OCI-M2 (cell line): ENCODE measurements at regions not wholly inside any gene's neighbourhood (a gene's known extent, or its start where the extent isn't known, plus 50 kb on each side); places are given as distances from the start of the nearest gene placed in this dataset.

Experiments used
- DNase-seq: peaks from one replicate; lab custom pipeline; 2025; ENCODE audit not compliant: unreplicated experiment; lab: John Stamatoyannopoulos, UW

- DNase-seq, result no peak
Measured at GRCh38 chr2:105652014-105652796, 92.5 kb upstream of the NCK2 start.

DNA sequence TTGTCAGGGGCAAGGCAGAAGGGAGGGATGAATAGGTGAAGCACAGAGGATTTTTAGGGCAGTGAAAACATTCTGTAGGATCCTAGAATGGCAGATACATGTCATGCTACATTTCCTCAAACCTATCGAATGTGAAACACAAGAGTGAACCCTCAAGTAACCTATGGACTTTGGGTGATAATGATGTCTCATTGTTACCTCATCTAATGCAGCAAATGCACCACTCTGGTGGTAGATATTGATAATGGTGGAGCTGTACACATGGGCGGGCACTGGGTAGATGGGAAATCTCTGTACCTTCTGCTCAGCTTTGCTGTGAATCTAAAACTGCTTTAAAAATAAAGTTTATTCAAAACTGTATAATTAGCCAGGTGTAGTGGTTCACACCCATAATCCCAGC is 95.2 kb upstream of the NCK2 start:
- no peak for DNase-seq

GRCh38 chr2:105647731-105648130 is 97.0 kb upstream of the NCK2 start:
- DNase-seq, result no peak

GRCh38 chr2:105646774-105647076 is 98.0 kb upstream of the NCK2 start:
- DNase-seq, result no peak

- no peak for DNase-seq
Measured at GRCh38 chr2:105645938-105646773, 98.6 kb upstream of the NCK2 start.

DNA sequence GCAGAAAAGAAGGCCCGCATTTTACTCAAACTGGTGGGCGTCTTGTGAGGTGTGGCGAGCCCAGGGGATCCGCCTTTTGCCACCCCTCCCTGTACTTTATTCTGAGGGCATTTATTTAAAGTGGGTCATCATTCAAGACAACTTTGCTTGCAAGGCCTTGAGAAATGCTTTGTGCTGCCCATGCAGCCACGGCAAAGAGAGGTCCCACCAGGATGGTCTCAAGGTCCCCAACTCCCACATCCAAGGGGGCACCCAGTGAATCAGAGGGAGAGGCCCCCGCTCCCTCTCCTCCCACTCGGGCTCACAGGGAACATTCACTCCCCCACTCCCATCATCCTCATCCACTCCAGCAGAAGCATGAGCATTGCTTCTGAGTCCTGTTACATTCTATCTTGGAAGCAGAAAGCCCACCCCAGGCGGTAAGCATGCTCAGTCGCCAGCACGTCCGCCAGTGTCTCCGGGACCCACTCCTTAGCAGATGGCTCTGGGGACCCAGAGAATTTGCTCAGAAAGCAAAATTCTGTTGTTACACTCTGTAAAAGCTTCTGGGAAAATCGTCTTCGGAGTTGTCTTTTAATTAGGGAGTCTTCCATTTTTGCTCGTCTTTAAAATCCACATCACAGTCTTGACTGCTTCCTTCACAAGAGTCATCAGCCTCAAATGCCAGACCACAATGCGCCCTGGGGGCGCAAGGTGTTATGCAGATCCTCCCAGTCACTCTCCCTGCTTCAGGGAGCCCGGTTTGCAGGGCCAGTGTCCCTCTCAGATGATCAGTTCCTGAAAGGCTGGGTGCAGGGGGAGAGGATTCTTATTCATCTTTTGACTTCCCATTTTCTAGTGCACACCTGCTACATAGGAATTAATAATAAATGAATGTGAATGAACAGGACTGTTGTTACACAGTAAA is 99.4 kb upstream of the NCK2 start:
- DNase-seq, result no peak

DNA sequence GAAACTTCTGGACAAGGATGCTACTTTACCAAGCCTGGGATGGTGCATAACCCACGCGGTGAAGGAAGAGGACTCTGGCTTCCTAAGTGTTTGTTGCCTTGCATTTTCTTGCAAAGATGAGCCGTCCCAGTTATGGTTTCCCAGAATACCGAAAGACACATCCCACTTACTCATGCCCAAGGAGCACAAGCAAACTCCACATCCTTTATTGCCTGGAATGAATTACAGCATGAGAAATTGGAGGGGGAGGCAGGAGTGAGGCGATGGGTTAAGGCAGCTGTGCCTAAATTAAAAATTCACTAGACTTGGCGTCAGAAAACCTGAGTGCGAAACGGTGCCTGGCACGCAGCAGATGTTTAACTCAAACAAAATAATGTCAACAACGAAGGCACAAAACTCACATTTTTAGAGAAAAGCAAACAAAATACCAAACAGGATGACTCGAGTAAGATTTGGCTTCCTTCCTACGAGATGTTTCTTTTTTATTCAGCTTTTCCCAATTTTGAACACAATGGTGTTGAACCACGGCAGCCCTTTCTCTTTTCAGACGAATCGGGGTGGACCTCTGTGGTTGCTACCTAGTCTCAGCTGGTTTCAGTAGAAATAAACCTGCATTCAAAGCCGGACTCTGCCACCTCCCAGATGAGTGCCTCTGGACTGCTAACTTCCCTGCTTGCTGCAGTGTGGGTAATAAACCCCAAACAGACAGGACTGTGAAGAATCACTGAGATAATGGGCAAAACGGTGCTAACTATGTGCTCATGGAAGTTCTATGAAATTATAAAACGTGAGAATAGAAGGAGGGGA is 100.3 kb upstream of the NCK2 start:
- DNase-seq, result no peak

DNA sequence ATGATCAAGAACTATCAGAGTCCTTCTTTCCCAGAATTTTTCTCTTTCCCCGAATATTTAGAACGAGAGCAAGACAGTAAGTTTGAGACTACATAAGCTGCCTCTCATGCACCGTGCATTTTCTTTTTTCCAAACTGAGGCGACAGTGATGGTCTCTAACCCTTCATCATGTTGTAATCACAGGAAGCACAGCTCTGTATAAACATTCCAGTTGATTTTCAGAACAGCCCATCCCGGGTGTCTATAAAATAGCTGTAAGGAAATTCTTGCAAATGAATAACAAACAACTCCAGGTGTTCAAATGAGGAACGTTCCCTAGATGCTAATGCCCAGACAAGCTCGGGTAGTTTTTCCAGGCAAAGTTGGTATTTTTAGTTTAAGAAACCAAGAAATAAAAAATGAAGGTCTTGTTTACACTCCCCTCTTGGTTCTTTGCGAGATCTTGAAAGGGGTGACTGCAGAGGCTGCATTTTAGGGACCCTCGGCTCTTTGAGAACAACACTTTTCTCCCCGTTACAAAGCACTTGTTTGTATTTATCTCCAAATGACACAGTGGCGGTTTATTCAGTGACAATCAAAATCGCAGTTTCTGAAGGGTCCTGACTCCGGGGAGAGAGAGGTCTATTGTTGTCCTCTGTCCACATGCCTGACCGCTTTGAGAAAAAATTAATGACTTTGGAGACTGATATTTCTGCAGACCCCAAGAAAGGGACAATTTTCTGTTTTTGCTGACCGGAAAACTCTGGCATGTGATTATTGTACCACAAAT is 101.1 kb upstream of the NCK2 start:
- DNase-seq, result no peak

- no peak for DNase-seq
Measured at GRCh38 chr2:105641389-105641811, 103.3 kb upstream of the NCK2 start.

- DNase-seq, result no peak
Measured at GRCh38 chr2:105640246-105640645, 104.5 kb upstream of the NCK2 start.

DNA sequence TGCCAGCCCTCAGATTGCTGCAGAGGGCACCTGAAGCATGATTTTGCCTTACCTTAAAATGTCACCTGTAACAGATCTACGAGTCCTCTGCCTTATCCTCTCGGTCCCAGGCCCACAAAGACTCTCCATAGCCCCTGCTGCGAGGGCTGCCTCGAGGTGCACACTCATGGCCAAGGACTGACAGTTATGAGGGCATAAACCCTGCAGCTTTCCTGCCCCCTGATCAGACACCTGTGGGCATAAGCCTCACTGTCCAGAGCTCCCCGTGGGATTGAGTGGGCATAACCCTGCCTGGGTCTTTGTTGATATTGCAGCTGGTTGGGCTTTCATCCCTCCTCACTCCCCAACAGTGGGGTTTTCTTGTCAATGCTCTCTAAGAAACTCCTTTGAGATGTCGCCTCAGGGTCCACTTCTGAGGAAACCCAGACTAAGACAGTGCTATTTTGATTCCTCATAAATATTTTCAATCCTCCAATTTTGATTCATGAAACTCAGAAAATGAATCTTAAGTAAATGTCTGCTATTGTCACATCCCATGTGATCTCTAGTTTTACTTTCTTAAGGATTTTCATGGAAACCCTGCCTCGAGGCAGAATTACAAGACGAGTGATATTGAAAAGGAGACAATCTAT is 108.5 kb upstream of the NCK2 start:
- no peak for DNase-seq

DNA sequence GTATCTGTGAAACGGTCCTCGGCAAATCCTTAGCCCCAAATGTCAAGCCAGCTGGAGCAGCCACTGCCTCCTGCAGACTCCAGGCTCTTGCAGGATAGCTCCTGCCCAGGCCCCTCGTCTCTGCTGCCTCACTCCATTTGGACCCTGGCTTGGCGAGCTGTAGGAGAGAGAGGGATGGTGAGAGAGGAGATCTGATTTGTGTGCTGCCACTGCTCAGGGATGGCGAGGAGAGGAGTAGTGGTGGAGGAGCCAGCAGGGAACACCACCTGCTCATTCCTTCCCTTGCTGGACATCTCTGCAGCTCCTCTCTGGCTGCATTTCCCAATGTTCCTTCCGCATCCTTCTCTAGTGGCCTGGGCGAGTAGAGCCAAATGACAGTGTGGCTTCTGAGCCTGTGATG is 109.1 kb upstream of the NCK2 start:
- no peak for DNase-seq

- DNase-seq, result no peak
Measured at GRCh38 chr2:105634198-105634597, 110.5 kb upstream of the NCK2 start.

DNA sequence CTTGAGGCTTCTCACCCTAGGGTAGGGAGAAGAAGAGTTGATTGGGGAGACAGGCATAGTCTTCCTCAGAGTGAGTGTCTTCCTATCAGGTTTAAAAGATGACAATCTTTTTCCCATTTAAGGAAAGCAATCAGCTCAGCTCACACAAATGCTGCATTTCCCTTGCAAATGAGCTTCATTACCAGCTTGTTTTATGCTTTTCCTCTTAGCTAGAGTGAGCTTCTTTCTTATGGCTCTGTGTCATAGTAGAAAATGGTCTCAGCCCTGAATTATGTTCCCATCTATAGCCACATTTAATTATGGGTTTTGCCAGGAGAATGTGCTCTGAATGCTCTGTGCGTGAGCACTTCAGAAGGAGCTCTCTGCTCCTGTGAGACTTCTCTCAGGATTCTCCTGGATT is 112.8 kb upstream of the NCK2 start:
- no peak for DNase-seq

DNA sequence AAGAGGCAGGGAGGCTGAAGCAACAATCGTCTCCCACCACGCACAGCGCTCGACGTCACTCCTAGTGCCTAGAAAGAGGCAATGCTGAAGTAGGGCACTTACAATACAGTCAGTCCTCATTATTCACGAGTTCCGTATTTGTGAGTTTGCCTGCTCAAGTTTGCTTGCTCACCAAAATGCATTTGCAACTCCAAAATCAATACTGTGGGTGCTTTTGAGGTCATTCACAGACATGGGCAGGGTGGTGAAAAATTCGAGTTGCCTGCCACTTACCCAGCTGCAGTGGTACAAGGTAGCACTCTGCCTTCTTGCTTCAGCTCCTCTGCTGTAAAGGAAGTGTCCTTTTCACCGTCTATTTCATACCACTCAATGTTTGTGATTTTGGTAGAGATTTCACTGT is 113.7 kb upstream of the NCK2 start:
- DNase-seq, result no peak

- no peak for DNase-seq
Measured at GRCh38 chr2:105629634-105630033, 115.1 kb upstream of the NCK2 start.

DNA sequence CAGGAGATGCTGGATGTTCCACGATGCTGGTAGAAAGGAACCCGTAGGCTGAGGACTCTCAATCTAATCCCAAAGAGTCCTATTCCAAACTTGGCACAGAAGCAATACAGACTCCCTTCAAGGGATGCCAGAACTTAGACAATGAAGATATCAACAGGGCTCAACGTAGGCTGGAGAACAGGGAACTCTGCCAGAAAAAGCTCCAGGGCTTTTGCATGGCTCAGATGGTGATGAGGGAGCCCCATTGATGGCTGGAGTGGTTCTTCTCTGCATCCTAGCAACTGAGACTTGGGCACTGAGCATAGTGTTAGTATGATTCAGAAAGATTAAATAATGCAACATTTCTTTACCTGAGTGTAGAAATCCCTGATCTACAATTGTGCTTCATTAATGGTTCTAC is 117.2 kb upstream of the NCK2 start:
- DNase-seq, result no peak

GRCh38 chr2:105626966-105627340 is 117.8 kb upstream of the NCK2 start:
- DNase-seq, result no peak

DNA sequence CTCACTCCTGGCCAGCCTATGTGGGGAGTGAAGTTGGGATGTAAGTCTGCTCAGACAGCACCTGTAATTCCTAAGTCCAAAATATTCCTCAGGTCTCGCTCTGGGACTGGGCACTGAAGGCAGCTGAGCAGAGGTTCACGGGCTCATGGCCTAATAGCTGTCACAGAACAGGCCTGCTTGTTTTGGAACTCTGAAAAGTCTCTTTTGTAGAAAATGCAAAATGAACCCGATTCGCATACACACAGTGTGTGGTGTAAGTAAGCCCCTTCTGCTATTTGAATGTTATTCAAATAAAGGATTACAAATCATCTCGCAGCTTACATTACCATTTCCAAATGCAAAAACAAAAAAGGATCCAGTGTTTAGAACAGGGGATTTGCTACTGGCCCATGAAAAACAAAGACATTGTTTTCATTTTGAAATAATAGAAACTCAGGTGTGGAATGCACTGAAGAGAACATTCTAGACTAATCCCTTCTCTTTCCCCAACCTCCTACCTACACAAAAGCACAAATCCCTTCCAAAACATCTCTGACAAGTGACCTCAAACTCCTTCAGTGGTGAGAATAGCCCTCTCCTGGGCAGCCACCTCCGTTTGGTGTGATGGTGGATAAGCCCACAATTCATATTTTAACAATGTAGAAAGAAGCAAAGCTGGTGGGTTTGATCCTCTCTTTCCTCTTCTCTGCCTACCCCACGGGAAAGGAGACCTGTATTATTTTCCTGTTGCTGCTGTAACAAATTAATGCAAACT is 118.3 kb upstream of the NCK2 start:
- no peak for DNase-seq
